Mucosa of rectum (tissue), 2 donors: ENCODE measurements at regions not wholly inside any gene's neighbourhood (a gene's known extent, or its start where the extent isn't known, plus 50 kb on each side); places are given as distances from the start of the nearest gene placed in this dataset.

ENCODE experiments used
- H3K27ac ChIP-seq, 2 donors: one replicate each; pipeline ENCODE4 v1.7.0; 2013; ENCODE audit warnings: inconsistent platforms in 2 of 2, low read depth in 2 of 2, low read length in 2 of 2
- H3K27me3 ChIP-seq, 2 donors: one replicate each; pipeline ENCODE4 v1.7.0; 2013; ENCODE audit warnings: low read length in 2 of 2; ENCODE audit not compliant: control insufficient read depth in 2 of 2, insufficient read depth in 2 of 2
- H3K36me3 ChIP-seq, 2 donors: one replicate each; pipeline ENCODE4 v1.7.0; 2013; ENCODE audit warnings: low read length in 2 of 2; ENCODE audit not compliant: control insufficient read depth in 2 of 2, insufficient read depth in 2 of 2
- H3K4me1 ChIP-seq, 2 donors: one replicate each; pipeline ENCODE4 v1.7.0; 2013; ENCODE audit warnings: low read length in 2 of 2, mild to moderate bottlenecking in 1 of 2; ENCODE audit not compliant: control insufficient read depth in 2 of 2, insufficient read depth in 2 of 2
- H3K4me3 ChIP-seq, 2 donors: one replicate each; pipeline ENCODE4 v1.7.0; 2013; ENCODE audit warnings: low read length in 2 of 2
- H3K9ac ChIP-seq, 2 donors: one replicate each; pipeline ENCODE4 v1.7.0; 2013; ENCODE audit warnings: low read length in 2 of 2, low read depth in 1 of 2, mild to moderate bottlenecking in 1 of 2
- H3K9me3 ChIP-seq, 2 donors: one replicate each; pipeline ENCODE4 v1.7.0; 2013; ENCODE audit warnings: low read length in 2 of 2; ENCODE audit not compliant: control insufficient read depth in 2 of 2
- donor health status: healthy.
- donor health status: Normal muscosa, but diverticular disease.

DNA sequence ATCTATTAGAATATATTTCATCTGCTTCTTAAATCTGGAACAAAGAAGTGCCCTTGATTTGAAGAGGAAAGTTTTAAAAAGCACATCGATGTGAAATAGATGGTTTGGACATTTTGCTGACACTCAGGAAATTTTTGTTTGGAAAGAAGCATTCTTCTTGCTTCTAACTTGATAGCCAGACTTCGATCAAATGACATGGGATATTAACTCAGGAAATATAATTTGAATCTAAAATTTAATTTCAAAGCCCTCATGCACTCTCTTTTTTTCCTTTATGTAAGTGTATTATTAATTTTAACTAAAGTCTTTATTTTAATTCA lies 761.2 kb downstream of the VGLL3 start:
- no peak overlapping the region for H3K4me3 ChIP-seq
- H3K9me3 ChIP-seq, result no peaks in the 10 kb centered on the region
- H3K27me3 ChIP-seq, result no peaks in the 10 kb centered on the region
- H3K36me3 ChIP-seq, result no peaks in the 10 kb centered on the region
- H3K9ac ChIP-seq, result no peak overlapping the region
- no peaks in the 10 kb centered on the region for H3K4me1 ChIP-seq
- no peak overlapping the region for H3K27ac ChIP-seq

DNA sequence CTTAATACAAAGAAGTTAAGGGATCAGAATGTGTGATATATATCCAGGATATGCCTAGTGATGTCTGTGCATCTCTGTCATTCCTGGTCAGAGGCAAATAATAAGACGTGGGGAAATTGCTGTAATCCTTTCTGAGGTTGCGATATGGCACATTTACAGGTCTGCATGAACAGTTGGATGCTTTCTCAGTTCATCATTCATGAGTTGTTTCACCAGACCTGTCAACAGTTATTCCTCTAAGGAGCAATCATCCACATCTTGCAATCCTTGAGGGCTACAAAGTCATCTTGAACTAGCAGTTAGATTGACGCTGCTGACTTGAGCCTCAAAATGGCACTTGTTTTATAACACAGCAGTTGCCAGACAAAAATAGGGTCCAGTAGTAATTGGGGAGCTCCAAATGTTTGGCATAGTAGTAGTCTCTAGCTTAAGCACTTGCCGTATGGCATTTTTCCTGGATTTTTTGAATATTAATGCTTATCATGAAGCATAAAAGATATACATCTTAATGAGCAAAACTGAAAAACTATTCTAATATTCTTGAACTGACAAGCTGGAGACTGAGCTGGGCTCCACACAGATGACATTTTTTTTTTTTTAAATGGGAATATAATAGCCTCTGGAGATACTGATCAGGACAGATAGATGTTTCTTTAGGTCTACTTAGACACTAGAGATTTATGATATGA lies 761.7 kb downstream of the VGLL3 start:
- Histone ChIP-seq H3K36me3 (no peaks in the 10 kb centered on the region), H3K4me1 (no peaks in the 10 kb centered on the region), H3K4me3 (no peak overlapping the region), H3K9me3 (no peaks in the 10 kb centered on the region), H3K27ac (no peak overlapping the region), H3K27me3 (no peaks in the 10 kb centered on the region), H3K9ac (no peak overlapping the region)

GRCh38 chr3:86228101-86228500 lies 762.8 kb downstream of the VGLL3 start:
- Histone ChIP-seq H3K4me1 (no peaks in the 10 kb centered on the region), H3K9me3 (no peaks in the 10 kb centered on the region), H3K9ac (no peak overlapping the region), H3K27me3 (no peaks in the 10 kb centered on the region), H3K4me3 (no peak overlapping the region), H3K36me3 (no peaks in the 10 kb centered on the region), H3K27ac (no peak overlapping the region)

DNA sequence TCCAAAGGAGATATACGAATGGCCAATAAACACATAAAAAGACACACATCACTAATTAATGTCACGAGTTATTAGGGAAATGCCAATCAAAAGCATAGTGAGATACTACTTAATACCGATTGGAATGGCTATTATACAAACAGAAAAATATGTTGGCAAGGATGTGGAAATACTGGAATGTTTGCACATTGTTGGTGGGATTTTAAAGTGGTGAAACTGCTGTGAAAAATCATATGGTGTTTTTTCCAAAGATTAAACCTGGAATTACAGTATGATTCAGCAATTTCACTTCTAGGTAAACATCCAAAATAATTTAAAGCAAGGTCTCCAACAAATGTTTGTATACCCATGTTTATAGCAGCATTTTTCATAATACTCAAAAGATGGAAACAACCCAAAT lies 765.5 kb downstream of the VGLL3 start:
- Histone ChIP-seq H3K27me3 (no peaks in the 10 kb centered on the region), H3K27ac (no peak overlapping the region), H3K9ac (no peak overlapping the region)

DNA sequence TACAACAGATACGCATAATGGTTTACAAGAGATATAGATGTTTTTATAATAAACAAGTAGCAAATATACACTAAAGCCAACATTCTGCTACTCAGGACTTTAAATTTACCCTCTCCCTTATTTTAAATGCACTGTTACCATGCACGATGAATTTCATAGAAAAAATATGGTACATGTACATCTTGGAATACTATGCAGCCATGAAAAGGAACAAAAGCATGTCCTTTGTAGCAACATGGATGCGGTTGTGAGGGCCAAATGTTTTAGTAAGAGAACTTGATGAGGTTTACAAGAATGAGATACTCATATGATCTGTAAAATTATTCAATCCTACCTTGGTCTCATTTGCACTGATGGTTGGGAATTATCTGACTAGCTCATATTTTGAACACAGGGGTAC lies 769.3 kb downstream of the VGLL3 start:
- no peaks in the 10 kb centered on the region for H3K27me3 ChIP-seq
- no peaks in the 10 kb centered on the region for H3K4me1 ChIP-seq
- no peaks in the 10 kb centered on the region for H3K36me3 ChIP-seq
- no peak overlapping the region for H3K27ac ChIP-seq
- no peaks in the 10 kb centered on the region for H3K9me3 ChIP-seq
- H3K4me3 ChIP-seq, result no peak overlapping the region
- no peak overlapping the region for H3K9ac ChIP-seq

More for the DNA sequence above, 765.5 kb downstream of the VGLL3 start:
- Histone ChIP-seq H3K36me3 (no peaks in the 10 kb centered on the region), H3K9me3 (no peaks in the 10 kb centered on the region), H3K4me3 (no peak overlapping the region), H3K4me1 (no peaks in the 10 kb centered on the region)

GRCh38 chr3:86208772-86209171 lies 782.2 kb downstream of the VGLL3 start:
- Histone ChIP-seq H3K27me3 (no peaks in the 10 kb centered on the region), H3K27ac (no peak overlapping the region), H3K9ac (no peak overlapping the region), H3K4me3 (no peak overlapping the region), H3K36me3 (no peaks in the 10 kb centered on the region), H3K9me3 (no peaks in the 10 kb centered on the region), H3K4me1 (no peaks in the 10 kb centered on the region)

GRCh38 chr3:86182606-86183005 lies 808.3 kb downstream of the VGLL3 start:
- no peaks in the 10 kb centered on the region for H3K27me3 ChIP-seq
- H3K9ac ChIP-seq, result no peak overlapping the region
- H3K27ac ChIP-seq, result no peak overlapping the region
- H3K36me3 ChIP-seq, result no peaks in the 10 kb centered on the region
- no peak overlapping the region for H3K4me3 ChIP-seq
- no peaks in the 10 kb centered on the region for H3K4me1 ChIP-seq
- no peaks in the 10 kb centered on the region for H3K9me3 ChIP-seq

DNA sequence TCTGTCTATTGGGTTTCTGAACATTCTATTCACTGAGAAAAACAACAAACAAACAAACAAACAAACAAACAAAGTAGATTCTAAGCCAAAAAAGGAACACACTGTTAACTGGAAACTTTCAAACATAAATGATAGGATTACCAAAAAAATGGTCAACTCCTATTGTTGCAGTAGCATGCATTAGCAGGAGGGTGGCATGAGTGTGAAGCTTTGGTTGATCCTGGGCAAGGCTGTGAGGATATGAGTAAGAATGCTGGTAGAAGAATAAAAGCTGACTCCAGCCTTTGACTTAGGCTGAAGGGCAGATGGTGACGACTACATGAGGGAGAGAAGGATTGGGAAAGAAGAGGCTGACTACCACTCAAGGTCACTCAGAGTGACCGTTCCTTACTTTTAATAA lies 810.3 kb downstream of the VGLL3 start:
- no peak overlapping the region for H3K9ac ChIP-seq
- no peaks in the 10 kb centered on the region for H3K4me1 ChIP-seq
- no peak overlapping the region for H3K27ac ChIP-seq
- no peaks in the 10 kb centered on the region for H3K9me3 ChIP-seq
- no peaks in the 10 kb centered on the region for H3K27me3 ChIP-seq
- H3K4me3 ChIP-seq, result no peak overlapping the region
- no peaks in the 10 kb centered on the region for H3K36me3 ChIP-seq

DNA sequence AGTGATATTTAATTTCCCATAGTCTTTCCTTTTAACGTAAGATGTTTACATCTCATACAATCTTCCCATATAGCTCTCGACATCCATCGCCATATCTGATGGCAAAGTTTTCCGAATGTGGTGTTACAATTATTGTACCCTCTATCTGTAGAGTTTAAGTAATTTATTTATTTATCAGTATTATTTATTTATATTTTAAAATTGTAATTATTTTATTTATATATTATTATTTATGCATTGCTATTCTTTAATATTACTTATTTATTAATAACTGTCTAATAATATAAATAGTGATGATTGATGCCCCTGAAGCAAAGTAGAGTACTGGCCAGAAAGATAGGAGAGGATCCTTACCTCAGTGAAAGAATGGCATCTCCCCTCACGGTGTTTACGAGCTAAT lies 812.9 kb downstream of the VGLL3 start:
- H3K4me3 ChIP-seq, result no peak overlapping the region
- no peak overlapping the region for H3K27ac ChIP-seq
- no peaks in the 10 kb centered on the region for H3K27me3 ChIP-seq
- H3K4me1 ChIP-seq, result peaks cover 4% of the 10 kb centered on the region in 2 donors
- H3K9ac ChIP-seq, result no peak overlapping the region
- no peaks in the 10 kb centered on the region for H3K9me3 ChIP-seq
- H3K36me3 ChIP-seq, result no peaks in the 10 kb centered on the region

DNA sequence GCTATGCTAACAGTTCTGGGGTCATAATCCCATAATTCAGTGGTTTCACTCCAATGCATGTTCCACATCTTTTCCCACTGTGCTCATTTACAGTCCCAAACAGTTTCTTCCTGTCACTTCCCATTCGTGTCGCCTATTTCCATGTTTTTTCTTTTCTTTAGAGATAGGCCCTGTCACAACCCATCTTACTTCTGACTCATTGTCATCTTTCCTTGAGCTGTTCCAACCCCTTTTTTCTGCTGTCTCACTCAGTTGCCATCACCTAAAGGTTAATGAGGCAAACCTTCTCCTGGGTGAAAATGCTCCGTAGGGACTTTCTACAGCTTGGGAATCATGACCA lies 814.5 kb downstream of the VGLL3 start:
- H3K4me1 ChIP-seq, result peaks cover 4% of the 10 kb centered on the region in 2 donors
- no peak overlapping the region for H3K4me3 ChIP-seq
- H3K9me3 ChIP-seq, result no peaks in the 10 kb centered on the region
- H3K27ac ChIP-seq, result no peak overlapping the region
- no peaks in the 10 kb centered on the region for H3K36me3 ChIP-seq
- H3K27me3 ChIP-seq, result no peaks in the 10 kb centered on the region
- H3K9ac ChIP-seq, result no peak overlapping the region
